Colonic mucosa (tissue), 4 donors: ENCODE measurements at regions not wholly inside any gene's neighbourhood (a gene's known extent, or its start where the extent isn't known, plus 50 kb on each side); places are given as distances from the start of the nearest gene placed in this dataset. TPM values are rescaled to one million over a fixed set of nuclear protein-coding genes. Genes with fewer than 3 reads are reported as not detected.

Experiments used
- DNase-seq: peaks from one replicate; pipeline ENCODE4 v3.0.0-alpha.2; 2020
- H3K27ac ChIP-seq: fragments of 200-600 bp; one replicate; pipeline ENCODE4 v1.8.0; 2021
- H3K27me3 ChIP-seq: fragments of 200-600 bp; one replicate; pipeline ENCODE4 v1.8.0; 2021
- H3K36me3 ChIP-seq: fragments of 200-600 bp; one replicate; pipeline ENCODE4 v1.8.0; 2021
- H3K4me1 ChIP-seq: fragments of 200-600 bp; one replicate; pipeline ENCODE4 v1.8.0; 2021; ENCODE audit warnings: mild to moderate bottlenecking
- H3K4me3 ChIP-seq: fragments of 200-600 bp; one replicate; pipeline ENCODE4 v1.8.0; 2021
- H3K9ac ChIP-seq, 2 donors: one replicate each; pipeline ENCODE4 v1.7.0; 2013; ENCODE audit warnings: control low read depth in 2 of 2, low read depth in 2 of 2, low read length in 2 of 2
- H3K9me3 ChIP-seq: fragments of 200-600 bp; one replicate; pipeline ENCODE4 v1.8.0; 2021
- CTCF ChIP-seq: fragments of 200-600 bp; IDR thresholded peaks from one replicate; pipeline ENCODE4 v1.8.0; 2022; ENCODE audit warnings: antibody characterized with exemption, mild to moderate bottlenecking
- intact Hi-C: fragments of 100-400 bp; cut with DNase I; formaldehyde crosslinking; loops from one replicate; pipeline ENCODE4 v1.14.1; 2022
- microRNA-seq: library from miRNA; unstranded; fragments of <30 nt; microRNA quantifications from one replicate; pipeline ENCODE4, GENCODE V29; 2019
- donor health status: healthy.
- donor health status: DM: no; HTN: no; CAD: no.
- donor health status: DM: no; HTN: no; CAD: no.

DNA sequence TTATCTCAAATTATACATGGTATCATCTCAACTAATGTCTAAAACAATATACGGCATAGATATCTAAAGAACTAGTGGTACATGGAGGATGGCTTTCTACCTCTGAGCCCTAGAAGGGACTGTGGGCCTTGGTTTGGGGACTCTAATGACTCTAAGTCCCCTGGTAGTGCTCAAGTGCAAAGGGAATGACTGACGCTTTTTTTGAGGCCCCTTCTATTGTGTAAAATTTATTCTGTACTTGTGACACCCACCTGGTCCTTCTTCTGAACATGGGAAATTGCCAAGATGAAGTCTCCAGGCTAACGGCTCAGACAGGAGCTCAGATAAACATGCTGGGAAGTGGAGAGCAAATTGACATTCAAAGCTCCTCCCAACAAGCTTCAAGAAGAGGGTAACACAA is 53.4 kb upstream of the IGLL5 start:
- no peaks in the 10 kb centered on the region for H3K9me3 ChIP-seq
- no peaks in the 10 kb centered on the region for H3K4me1 ChIP-seq
- no peaks in the 10 kb centered on the region for H3K36me3 ChIP-seq
- no peak for DNase-seq
- intact Hi-C loops, result no loop called here
- no peak for TF ChIP-seq CTCF
- no peaks in the 10 kb centered on the region for H3K27me3 ChIP-seq
- no peak overlapping the region for H3K9ac ChIP-seq
- no peak overlapping the region for H3K4me3 ChIP-seq
- no peak overlapping the region for H3K27ac ChIP-seq

DNA sequence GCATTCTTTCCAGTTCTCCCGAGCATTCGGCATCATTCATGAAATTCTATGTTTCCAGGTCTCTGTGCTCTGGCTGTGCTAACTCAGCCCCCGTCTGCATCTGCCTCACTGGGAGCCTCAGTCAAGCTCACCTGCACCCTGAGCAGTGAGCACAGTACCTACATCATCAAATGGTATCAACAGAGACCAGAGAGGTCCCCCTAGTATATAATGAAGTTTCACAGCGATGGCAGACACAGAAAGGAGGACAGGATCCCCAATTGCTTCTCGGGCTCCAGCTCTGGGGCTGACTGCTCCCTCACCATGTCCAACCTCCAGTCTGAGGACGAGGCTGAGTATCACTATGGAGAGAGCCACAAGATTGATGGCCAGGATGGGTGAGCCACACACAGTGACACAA is 52.8 kb upstream of the IGLL5 start:
- Histone ChIP-seq H3K9ac (no peak overlapping the region), H3K9me3 (no peaks in the 10 kb centered on the region), H3K27ac (no peak overlapping the region), H3K4me1 (no peaks in the 10 kb centered on the region), H3K36me3 (no peaks in the 10 kb centered on the region), H3K4me3 (no peak overlapping the region), H3K27me3 (no peaks in the 10 kb centered on the region)
- intact Hi-C loops, result no loop called here
- no peak for DNase-seq
- TF ChIP-seq CTCF, result no peak

- Histone ChIP-seq H3K27ac (no peak overlapping the region), H3K27me3 (no peaks in the 10 kb centered on the region), H3K9me3 (no peaks in the 10 kb centered on the region), H3K4me1 (no peaks in the 10 kb centered on the region), H3K4me3 (no peak overlapping the region), H3K9ac (no peak overlapping the region), H3K36me3 (no peaks in the 10 kb centered on the region)
- no peak for TF ChIP-seq CTCF
- no peak for DNase-seq
- intact Hi-C loops, result no loop called here
These were observed 52.4 kb upstream of the IGLL5 start for GRCh38 chr22:22835242-22835641.

DNA sequence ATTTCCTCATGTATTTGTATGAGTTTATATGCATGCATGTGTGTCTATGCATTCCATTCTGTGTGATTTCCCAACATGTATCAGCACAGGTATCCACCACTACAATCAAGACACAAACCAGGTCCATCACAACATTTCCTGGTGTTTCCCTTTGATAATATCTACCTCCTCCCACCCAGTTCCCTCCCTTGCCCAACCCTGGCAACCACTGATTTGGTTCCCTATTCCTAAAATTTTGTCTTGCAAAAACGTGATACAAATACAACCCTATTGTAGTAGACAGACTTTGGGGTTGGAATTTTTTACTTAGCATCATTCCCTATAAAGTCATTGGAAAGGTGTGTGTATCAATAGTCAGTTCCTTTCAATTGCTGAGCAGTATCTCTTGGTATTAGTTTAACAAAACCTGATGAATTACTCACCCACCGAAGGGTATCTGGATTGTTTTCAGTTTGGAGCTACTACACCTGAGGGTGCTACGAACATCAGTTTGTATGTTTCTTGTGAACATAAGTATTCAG is 51.8 kb upstream of the IGLL5 start:
- no peak for TF ChIP-seq CTCF
- Histone ChIP-seq H3K27me3 (no peaks in the 10 kb centered on the region), H3K9ac (no peak overlapping the region), H3K4me1 (no peaks in the 10 kb centered on the region), H3K27ac (no peak overlapping the region), H3K9me3 (no peaks in the 10 kb centered on the region), H3K4me3 (no peak overlapping the region), H3K36me3 (no peaks in the 10 kb centered on the region)
- no peak for DNase-seq
- intact Hi-C loops, result no loop called here

GRCh38 chr22:22836635-22837034 is 51.0 kb upstream of the IGLL5 start:
- Histone ChIP-seq H3K9me3 (no peaks in the 10 kb centered on the region), H3K4me3 (no peak overlapping the region), H3K27ac (no peak overlapping the region), H3K27me3 (no peaks in the 10 kb centered on the region), H3K4me1 (no peaks in the 10 kb centered on the region), H3K36me3 (no peaks in the 10 kb centered on the region), H3K9ac (no peak overlapping the region)
- intact Hi-C loops, result no loop called here
- no peak for DNase-seq
- TF ChIP-seq CTCF, result no peak

Small RNA genes in the stretch of these regions (microRNA-seq; reads per million reads assigned to microRNA genes)
- gene MIR650, result not detected
